ENCODE measurements at regions not wholly inside any gene's neighbourhood (a gene's known extent, or its start where the extent isn't known, plus 50 kb on each side); places are given as distances from the start of the nearest gene placed in this dataset.

GRCh38 chr1:101741910-101742309 lies 254.8 kb downstream of the OLFM3 start:
- Histone ChIP-seq H3K4me1 (ENCODE audit: insufficient read depth, low read length) (no peaks in the 10 kb centered on the region), H3K27ac (ENCODE audit: extremely low read length, insufficient read depth, low read length) (no peak overlapping the region), H2AFZ (ENCODE audit: low read length) (no peak overlapping the region), H3K4me3 (replicated peaks in 1 of 3; ENCODE audit: insufficient read depth in 1 of 3, low read depth in 2 of 3, low read length in 3 of 3) (no peak overlapping the region), H3K27me3 (ENCODE audit: control insufficient read depth in 1 of 2, insufficient read depth in 2 of 2, low read length in 2 of 2) (no peaks in the 10 kb centered on the region), H3K4me2 (ENCODE audit: low read depth, low read length) (no peak overlapping the region), H3K36me3 (replicated peaks in 1 of 2; ENCODE audit: control insufficient read depth in 1 of 2, insufficient read depth in 2 of 2, low read length in 2 of 2) (no peaks in the 10 kb centered on the region), H3K79me2 (ENCODE audit: insufficient read depth, low read length) (no peaks in the 10 kb centered on the region), H3K9ac (ENCODE audit: insufficient read depth, low read depth, low read length) (no peak overlapping the region), H4K20me1 (ENCODE audit: insufficient read depth, low read length) (no peaks in the 10 kb centered on the region), H3K9me3 (ENCODE audit: low read length) (no peaks in the 10 kb centered on the region)
- WGBS (ENCODE audit: low lambda C conversion rate) = under 1% methylated on average over 4 of the region's 5 CpGs
- in situ Hi-C loops (cut with HindIII; ENCODE audit: extremely low pct_ligation_motif_present, low pct_unique_long_range_greater_than_20kb) (no loop called here), intact Hi-C loops (cut with micrococcal nuclease; ENCODE audit: unreplicated experiment) (no loop called here)
- DNase-seq (ENCODE audit: low spot score) (no peak), ATAC-seq (no peak), FAIRE-seq (no peak)
- ChIA-PET POLR2A (no interaction called here), CTCF (ENCODE audit: low intra/inter-chr PET ratio, low total read pairs) (no interaction called here)
- TF ChIP-seq GTF3A (CRISPR knock-in tag; conservative IDR thresholded peaks at IDR 0.05) = no peak
- no peak for TF ChIP-seq ZNF318 (CRISPR knock-in tag; IDR thresholded peaks at IDR 0.05)
- TF ChIP-seq ZNF24 (IDR thresholded peaks at IDR 0.05) = no peak
- TF ChIP-seq ZNF674 (CRISPR knock-in tag; IDR thresholded peaks at IDR 0.05; ENCODE audit: low read depth) = no peak
- no peak for TF ChIP-seq NCOR1 (IDR thresholded peaks at IDR 0.05; ENCODE audit: borderline replicate concordance, low read length)
- TF ChIP-seq HIVEP1 (CRISPR knock-in tag; IDR thresholded peaks at IDR 0.05) = no peak
- TF ChIP-seq SNRNP70 (IDR thresholded peaks at IDR 0.05; ENCODE audit: low read depth, low read length) = no peak
- TF ChIP-seq DMAP1 (CRISPR knock-in tag; IDR thresholded peaks at IDR 0.05) = no peak
- TF ChIP-seq CCDC6 (CRISPR knock-in tag; IDR thresholded peaks at IDR 0.05) = no peak
- TF ChIP-seq ZSCAN22 (CRISPR knock-in tag; IDR thresholded peaks at IDR 0.05) = no peak
- no peak for TF ChIP-seq ZSCAN12 (CRISPR knock-in tag; IDR thresholded peaks at IDR 0.05)
- no peak for TF ChIP-seq ZNF451 (CRISPR knock-in tag; IDR thresholded peaks at IDR 0.05)
- no TSS peak for BruUV-seq (replicated peaks)

Measured in HepG2 (cell line).